WI38 (cell line): ENCODE measurements at regions not wholly inside any gene's neighbourhood (a gene's known extent, or its start where the extent isn't known, plus 50 kb on each side); places are given as distances from the start of the nearest gene placed in this dataset.

Source experiments
- H3K4me3 ChIP-seq: 2 replicates; pipeline ENCODE4 v1.5.1; 2011; ENCODE audit warnings: low read depth, mild to moderate bottlenecking, control low read depth, low read length
- CTCF ChIP-seq: IDR thresholded peaks from 2 replicates; pipeline ENCODE4 v1.5.1; 2012; ENCODE audit warnings: low read depth, mild to moderate bottlenecking, control low read depth, low read length

GRCh38 chr13:62625214-62625881 is 1209.7 kb upstream of the PCDH20 start:
- H3K4me3 ChIP-seq, result no peak overlapping the region
- no peak for TF ChIP-seq CTCF

GRCh38 chr13:62613819-62614218 is 1198.2 kb upstream of the PCDH20 start:
- TF ChIP-seq CTCF, result no peak
- no peak overlapping the region for H3K4me3 ChIP-seq

- no peak for TF ChIP-seq CTCF
- H3K4me3 ChIP-seq, result no peak overlapping the region
Observed at GRCh38 chr13:62611343-62611742, 1195.7 kb upstream of the PCDH20 start.

- no peak for TF ChIP-seq CTCF
- H3K4me3 ChIP-seq, result no peak overlapping the region
Observed at GRCh38 chr13:62598708-62599107, 1183.1 kb upstream of the PCDH20 start.

GRCh38 chr13:62595976-62596375 is 1180.3 kb upstream of the PCDH20 start:
- TF ChIP-seq CTCF, result no peak
- no peak overlapping the region for H3K4me3 ChIP-seq

GRCh38 chr13:62593804-62594203 is 1178.2 kb upstream of the PCDH20 start:
- no peak overlapping the region for H3K4me3 ChIP-seq
- TF ChIP-seq CTCF, result no peak

- no peak for TF ChIP-seq CTCF
Observed at GRCh38 chr13:62583466-62583865, 1167.8 kb upstream of the PCDH20 start.

More at GRCh38 chr13:62583466-62583865, 1167.8 kb upstream of the PCDH20 start:
- no peak overlapping the region for H3K4me3 ChIP-seq
